Activated T-cell treated with anti-CD3 and anti-CD28 coated beads for 48 hours (primary cell): ENCODE measurements at regions not wholly inside any gene's neighbourhood (a gene's known extent, or its start where the extent isn't known, plus 50 kb on each side); places are given as distances from the start of the nearest gene placed in this dataset.
"Not testable (repeated sequence)": the region's sequence is repeated elsewhere in the genome, so short reads cannot be mapped to it uniquely, and the experiment has no call there.

Source experiments
- DNase-seq: peaks from one replicate; pipeline ENCODE4 v3.0.0-alpha.2; 2020; ENCODE audit warnings: low read depth

DNA sequence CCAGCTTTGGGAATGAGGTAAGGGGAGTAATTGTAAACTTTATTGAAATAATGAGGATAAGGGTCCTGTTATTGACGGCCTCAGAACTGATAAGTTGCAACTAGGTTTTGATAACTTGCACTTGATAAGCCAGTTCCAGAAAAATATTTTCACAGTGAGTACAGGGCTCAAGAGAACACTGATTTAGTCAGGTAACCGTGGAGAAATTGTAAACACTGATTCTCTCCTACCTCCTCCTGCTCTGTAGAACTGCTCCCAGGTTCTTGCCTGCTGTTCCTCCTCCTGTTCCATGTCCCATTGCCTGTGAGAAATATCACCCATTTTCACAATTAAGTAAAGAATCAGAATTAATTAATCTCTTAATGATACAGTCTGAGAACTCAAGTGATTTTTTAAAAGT lies 55.0 kb upstream of the CXXC4 start:
- no peak for DNase-seq

DNA sequence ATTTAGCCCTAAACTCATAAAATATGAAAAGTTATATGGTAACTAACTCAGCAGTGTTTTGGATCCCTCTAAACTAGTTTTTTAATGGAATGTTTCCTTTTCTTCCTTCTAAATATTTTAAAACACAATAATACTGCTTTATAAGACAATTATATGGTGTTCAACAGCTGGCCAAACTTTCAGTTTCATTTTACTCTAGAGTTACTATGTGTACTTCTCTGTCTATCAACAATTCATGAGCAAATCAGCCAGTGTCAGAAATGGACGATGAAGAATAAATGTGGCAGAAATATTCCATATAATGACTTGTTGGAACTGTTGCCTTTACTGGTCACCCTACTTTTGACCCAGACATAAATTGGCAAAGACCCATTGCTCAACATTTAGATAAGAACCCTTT lies 64.8 kb upstream of the CXXC4 start:
- no peak for DNase-seq

- no peak for DNase-seq
Observed at GRCh38 chr4:104571341-104571740, 76.6 kb upstream of the CXXC4 start.

GRCh38 chr4:104574371-104574770 lies 79.7 kb upstream of the CXXC4 start:
- DNase-seq = no peak

DNA sequence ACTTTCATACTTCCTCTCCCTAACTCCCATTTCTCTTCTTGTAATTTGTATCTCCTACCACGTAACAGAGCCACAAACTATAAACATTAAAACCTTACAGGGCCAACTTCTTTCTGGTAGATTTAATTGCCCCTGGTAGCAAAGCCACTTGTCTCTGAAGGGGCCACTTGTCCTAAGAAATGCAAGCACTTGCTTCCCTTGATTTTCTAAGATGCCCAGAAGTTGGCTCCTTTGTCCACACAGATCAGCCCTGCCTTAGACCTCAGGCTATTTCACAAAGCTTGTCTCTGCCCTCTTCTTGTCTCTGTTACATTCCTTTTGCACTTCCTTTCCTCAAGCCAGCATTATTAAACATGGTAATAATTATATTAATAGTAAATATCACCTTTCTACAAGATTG lies 80.6 kb upstream of the CXXC4 start:
- DNase-seq = no peak

DNA sequence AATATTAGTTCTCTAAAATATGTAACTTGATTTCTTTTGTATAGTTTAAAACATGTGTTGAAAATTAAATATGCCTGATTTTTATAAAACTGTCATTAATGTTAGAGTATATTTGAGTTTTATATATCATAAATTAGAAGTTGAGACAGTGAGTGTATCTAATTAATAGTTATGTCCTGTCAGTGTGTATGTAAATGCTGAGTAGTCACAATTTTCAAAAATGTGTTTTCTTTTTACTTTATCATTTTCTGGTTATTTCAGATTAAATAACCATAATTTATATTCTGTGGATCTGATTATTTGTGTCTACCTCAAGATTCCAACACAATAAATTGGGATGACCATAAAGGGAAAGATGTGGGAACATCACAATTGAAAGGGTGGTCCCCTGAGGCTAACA lies 82.7 kb upstream of the CXXC4 start:
- no peak for DNase-seq

DNA sequence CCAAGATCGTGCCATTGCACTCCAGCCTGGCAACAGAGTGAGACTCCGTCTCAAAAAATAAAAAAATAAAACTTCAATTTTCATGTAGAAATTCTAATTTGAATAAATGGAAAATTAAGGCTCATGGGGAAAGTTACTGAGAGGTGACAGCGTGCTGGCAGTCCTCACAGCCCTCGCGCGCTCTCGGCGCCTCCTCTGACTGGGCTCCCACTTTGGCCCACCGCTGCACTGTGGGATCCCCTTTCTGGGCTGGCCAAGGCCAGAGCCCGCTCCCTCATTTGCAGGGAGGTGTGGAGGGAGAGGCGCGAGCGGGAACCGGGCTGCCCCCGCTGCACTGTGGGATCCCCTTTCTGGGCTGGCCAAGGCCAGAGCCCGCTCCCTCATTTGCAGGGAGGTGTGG lies 86.8 kb upstream of the CXXC4 start:
- not testable (repeated sequence) for DNase-seq

DNA sequence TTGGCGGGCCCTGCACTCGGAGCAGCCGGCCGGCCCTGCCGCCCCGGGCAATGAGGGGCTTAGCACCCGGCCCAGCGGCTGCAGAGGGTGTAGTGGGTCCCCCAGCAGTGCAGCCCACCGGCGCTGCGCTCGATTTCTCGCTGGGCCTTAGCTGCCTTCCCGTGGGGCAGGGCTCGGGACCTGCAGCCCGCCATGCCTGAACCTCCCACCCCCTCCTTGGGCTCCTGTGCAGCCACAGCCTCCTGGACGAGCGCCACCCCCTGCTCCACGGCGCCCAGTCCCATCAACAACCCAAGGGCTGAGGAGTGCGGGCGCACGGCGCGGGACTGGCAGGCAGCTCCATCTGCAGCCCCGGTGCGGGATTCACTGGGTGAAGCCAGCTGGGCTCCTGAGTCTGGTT lies 87.4 kb upstream of the CXXC4 start:
- DNase-seq = not testable (repeated sequence)

- no peak for DNase-seq
Observed at GRCh38 chr4:104589264-104589868, 94.7 kb upstream of the CXXC4 start.

DNA sequence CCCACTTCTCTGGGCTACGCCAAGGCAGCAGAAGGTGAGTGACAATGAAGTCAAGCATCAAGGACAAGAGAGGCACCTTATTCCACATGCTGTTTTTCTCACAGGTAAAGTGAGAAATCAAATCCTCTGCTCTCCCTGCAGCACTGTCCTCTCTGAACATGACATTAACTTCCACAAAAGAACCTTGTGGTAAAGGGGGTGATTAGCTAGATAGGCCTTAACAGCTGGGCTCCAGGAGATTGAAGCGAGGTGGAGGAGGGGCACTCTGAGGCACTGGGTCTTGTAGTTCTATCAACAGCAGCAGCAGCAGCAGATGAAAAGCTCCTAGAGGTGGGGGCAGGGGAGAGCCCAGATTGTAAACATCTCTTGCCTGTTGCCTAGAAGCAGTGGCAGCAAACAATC lies 96.8 kb upstream of the CXXC4 start:
- no peak for DNase-seq

DNA sequence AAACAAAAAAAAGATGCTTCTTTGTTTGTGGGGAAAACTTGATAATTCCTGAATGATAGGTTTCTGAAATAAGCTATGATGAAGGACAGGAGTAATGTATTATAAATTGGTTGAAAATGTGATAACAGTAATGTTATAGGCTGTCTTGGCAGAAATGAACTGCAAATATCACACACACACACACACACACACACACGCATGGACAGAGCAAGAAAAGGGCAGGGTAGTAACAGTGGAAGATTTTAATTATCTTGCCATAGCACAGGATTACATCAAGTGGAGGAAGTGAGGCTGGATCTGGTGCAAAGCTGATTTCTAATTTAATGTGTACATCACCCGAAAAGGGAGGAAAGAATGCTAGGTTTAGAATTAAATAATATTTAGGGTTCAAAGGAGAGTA lies 97.5 kb upstream of the CXXC4 start:
- DNase-seq = no peak

DNA sequence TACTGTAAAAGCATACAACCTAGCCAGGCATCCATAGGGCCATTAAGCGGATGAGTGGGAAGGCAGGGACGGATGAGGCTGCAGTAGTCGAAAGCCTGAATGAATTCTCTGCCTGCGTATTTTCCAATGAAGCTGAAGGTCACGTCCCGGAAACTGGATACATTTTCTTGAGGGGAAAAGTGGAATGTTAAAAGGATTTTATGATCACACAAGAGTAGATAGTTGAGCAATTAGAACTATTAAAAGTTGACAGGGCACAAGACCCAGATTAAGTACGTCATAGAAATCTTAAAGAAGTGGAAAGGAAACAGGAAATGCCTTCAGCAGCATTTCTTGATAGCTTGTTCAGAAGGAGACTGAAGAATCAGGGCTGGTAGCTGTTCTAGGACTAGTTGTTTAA lies 98.3 kb upstream of the CXXC4 start:
- no peak for DNase-seq

DNA sequence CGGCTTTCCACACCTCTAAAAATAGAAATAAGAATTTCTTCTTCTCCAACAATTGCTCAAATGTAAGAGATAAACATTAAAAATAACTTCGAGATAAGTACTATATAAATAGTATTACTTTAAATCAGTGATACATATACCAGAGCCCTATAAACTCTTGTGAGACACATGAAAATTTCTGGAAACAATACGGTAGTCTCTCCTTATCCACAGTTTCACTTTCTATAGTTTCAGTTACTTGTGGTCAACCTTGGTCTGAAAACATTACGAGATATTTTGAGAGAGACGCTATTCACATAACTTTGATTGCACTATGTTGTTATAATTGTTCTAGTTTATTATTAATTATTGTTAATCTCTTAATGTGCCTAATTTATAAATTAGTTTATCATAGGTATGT lies 101.5 kb upstream of the CXXC4 start:
- DNase-seq = no peak

DNA sequence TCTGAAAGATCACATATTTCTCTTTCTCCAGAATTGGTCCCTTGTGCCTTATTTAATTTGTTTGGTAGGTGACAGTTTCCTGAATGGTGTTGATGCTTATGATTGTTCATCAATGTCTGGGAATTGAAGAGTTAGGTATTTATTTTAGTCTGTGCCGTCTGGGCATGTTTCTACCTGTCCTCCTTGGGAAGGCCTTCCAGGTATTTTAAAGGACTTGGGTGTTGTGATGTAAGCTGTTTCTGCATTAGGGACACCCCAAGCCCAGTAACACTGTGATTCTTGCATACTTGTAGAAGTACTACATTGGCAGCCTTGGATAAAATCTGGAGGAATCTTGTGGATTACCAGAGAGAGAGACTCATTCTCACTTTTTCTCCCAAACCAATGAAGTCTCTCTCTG lies 120.8 kb upstream of the CXXC4 start:
- DNase-seq = no peak

DNA sequence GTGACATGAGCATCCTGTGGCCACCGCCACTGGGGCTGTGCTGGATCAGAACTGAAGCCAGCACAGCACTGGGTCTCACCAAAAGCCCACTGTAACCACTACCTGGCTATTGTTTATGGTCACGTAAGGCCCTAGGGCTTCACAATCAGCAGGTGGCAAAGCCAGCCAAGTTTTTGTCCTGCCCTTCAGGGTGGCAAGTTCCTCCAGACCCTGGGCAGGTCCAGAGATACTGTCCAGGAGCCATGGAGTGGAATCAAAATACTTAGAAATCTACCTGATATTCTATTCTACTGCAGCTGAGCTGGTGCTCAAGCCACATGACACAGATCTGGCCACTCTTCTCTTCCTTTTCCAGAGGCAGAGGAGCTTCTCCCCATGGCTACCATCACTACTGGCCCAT lies 121.2 kb upstream of the CXXC4 start:
- no peak for DNase-seq

- DNase-seq = no peak
Observed at GRCh38 chr4:104616401-104616820, 121.7 kb upstream of the CXXC4 start.

DNA sequence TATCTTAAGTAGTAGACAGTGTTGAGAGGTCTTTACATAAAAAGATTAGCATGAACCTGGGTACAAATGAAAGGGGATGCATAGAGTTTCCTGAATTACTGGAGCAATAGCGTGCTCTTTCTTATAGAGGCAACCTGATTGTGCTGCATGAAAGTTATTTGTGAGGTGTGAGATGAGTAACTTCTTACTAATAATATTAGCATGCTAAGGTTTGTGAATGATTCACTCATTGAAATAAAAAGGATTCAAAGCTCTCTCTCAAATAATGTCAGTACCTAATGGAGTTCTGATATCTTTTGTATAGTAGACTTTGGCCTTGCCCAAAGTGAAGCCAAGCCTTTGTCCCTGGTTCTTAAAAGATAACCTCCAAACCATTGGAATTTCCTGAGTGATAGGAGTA lies 131.0 kb upstream of the CXXC4 start:
- no peak for DNase-seq

DNA sequence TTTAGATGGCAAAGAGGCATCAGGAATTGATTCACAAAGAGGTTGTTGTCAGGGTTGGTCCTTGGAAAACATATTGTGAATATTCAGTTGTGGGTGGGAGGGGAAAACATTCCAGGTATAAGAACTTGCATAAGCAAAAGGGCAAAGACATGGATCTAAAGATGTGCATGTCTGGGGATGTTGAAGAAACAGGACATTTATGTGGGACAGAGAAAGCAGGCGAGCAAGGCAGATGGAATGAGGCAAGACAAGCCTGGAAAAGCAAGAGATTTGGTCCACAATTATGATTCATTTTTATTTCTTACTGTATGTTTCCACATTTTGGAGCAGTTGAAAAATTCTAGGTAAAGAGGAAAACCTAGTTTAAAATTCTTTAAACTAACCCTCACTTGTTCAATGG lies 134.9 kb upstream of the CXXC4 start:
- DNase-seq = no peak

GRCh38 chr4:104630272-104630671 lies 135.6 kb upstream of the CXXC4 start:
- DNase-seq = no peak

GRCh38 chr4:104631000-104631399 lies 136.3 kb upstream of the CXXC4 start:
- DNase-seq = no peak

DNA sequence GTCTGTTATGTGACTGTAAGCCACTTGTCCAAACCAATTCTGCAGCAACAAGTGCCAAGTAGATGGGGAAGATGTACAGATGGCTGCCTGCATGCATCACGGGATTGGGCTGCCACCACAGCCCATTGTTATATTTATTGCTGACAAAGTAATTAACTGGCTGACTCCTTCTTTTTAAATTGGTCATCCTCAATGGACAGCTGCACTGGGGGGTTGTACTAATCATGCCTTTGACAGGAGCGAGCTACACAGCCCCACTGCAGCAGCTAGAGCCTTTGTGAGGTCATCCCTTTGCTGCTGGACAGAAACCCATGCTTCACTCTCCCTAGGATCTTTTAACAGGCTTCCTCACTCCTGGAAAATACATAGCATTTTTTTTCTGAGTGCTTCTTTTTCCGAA lies 146.7 kb upstream of the CXXC4 start:
- no peak for DNase-seq

- DNase-seq = no peak
Observed at GRCh38 chr4:104642521-104642920, 147.8 kb upstream of the CXXC4 start.

GRCh38 chr4:104643805-104644204 lies 149.1 kb upstream of the CXXC4 start:
- no peak for DNase-seq

DNA sequence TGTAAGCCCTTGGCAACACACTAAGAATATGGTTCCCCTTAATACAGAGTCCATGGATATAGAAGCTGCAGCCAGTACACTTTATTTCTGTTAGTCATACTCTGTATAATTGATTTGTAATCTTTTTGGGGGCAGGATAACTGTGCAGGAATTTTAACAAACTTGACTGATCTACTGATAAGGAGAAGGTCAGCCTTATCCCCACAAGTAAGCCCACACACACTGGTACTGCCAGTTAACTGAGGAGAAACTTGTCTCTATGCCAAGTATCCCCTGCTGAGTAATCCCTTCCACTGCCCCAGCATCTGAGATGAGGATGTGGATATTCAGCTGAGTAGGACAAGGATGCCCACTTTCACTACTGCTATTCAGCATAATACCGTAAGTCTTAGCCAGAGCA lies 154.9 kb upstream of the CXXC4 start:
- DNase-seq = no peak

- not testable (repeated sequence) for DNase-seq
Observed at GRCh38 chr4:104662269-104662668, 167.6 kb upstream of the CXXC4 start.
